H1 (cell line): ENCODE measurements at regions not wholly inside any gene's neighbourhood (a gene's known extent, or its start where the extent isn't known, plus 50 kb on each side); places are given as distances from the start of the nearest gene placed in this dataset.

Experiments used
- CTCF ChIA-PET: fragments of 300-600 bp; sonication (Branson Sonifier 250); formaldehyde crosslinking; loops from one replicate; lab custom pipeline; 2021; ENCODE audit not compliant: partially characterized antibody; lab: Charles Lee
- POLR2A ChIA-PET: fragments of 300-600 bp; sonication (Branson Sonifier 250); formaldehyde crosslinking; loops from one replicate; lab custom pipeline; 2021; ENCODE audit warnings: inconsistent platforms; ENCODE audit not compliant: partially characterized antibody; lab: Charles Lee
- DNase-seq, 2 experiments: peaks; one replicate each; pipeline versions ENCODE4 v3.0.0 to v3.0.0-alpha.2; 2010 to 2022; ENCODE audit warnings: low spot score in 2 of 2, low read depth in 1 of 2, mixed read lengths in 1 of 2
- FAIRE-seq: peaks from 2 replicates; lab custom pipeline; 2011; peaks lifted over from hg19 to GRCh38; lab: Jason Lieb, UNC
- H2AFZ ChIP-seq: 2 replicates; pipeline ENCODE4 v1.8.1; 2012; ENCODE audit warnings: low read length, inconsistent platforms
- H2AK5ac ChIP-seq: 2 replicates; pipeline ENCODE4 v1.6.1; 2013; ENCODE audit warnings: low read depth, low read length
- H2BK120ac ChIP-seq: replicated peaks from 2 replicates; pipeline ENCODE3; 2013; ENCODE audit warnings: low read depth, low read length, inconsistent platforms
- H2BK12ac ChIP-seq: 2 replicates; pipeline ENCODE4 v1.6.1; 2013; ENCODE audit warnings: low read depth, low read length
- H2BK15ac ChIP-seq: 2 replicates; pipeline ENCODE4 v1.6.1; 2013; ENCODE audit warnings: low read length
- H2BK20ac ChIP-seq: 2 replicates; pipeline ENCODE4 v1.6.1; 2013; ENCODE audit warnings: low read length
- H2BK5ac ChIP-seq: 2 replicates; pipeline ENCODE4 v1.6.1; 2013; ENCODE audit warnings: low read depth, low read length
- H3K14ac ChIP-seq: 2 replicates; pipeline ENCODE4 v1.6.1; 2013; ENCODE audit warnings: inconsistent platforms; ENCODE audit not compliant: insufficient read length
- H3K18ac ChIP-seq: 2 replicates; pipeline ENCODE4 v1.6.1; 2013; ENCODE audit warnings: low read length; ENCODE audit errors: extremely low read depth
- H3K23ac ChIP-seq: 2 replicates; pipeline ENCODE4 v1.6.1; 2013; ENCODE audit warnings: inconsistent platforms; ENCODE audit not compliant: insufficient read length
- H3K23me2 ChIP-seq: 2 replicates; pipeline ENCODE4 v1.6.1; 2013; ENCODE audit warnings: low read depth, low read length
- H3K27ac ChIP-seq: 2 replicates; pipeline ENCODE4 v1.6.1; 2011; ENCODE audit warnings: low read depth, low read length, inconsistent platforms
- H3K27me3 ChIP-seq, 4 experiments: replicated peaks in 1 of 4; 1 replicate in 1 of 4; 2 replicates in 3 of 4; pipeline versions ENCODE4 v1.6.1 to v1.8.1; 2011 to 2013; ENCODE audit warnings: low read length in 3 of 4, mild to moderate bottlenecking in 3 of 4, inconsistent platforms in 2 of 4, mixed read lengths in 2 of 4, moderate library complexity in 1 of 4; ENCODE audit not compliant: control insufficient read depth in 3 of 4, insufficient read depth in 3 of 4; ENCODE audit errors: extremely low read depth in 1 of 4
- H3K36me3 ChIP-seq, 4 experiments: 2 replicates each; pipeline versions ENCODE4 v1.6.1 to v1.8.1; 2011 to 2013; ENCODE audit warnings: mild to moderate bottlenecking in 4 of 4, low read length in 3 of 4, moderate library complexity in 2 of 4, control low read depth in 1 of 4, inconsistent platforms in 1 of 4; ENCODE audit not compliant: insufficient read depth in 4 of 4, control insufficient read depth in 2 of 4
- H3K4ac ChIP-seq: replicated peaks from 2 replicates; pipeline ENCODE3; 2013; ENCODE audit warnings: low read length, low read depth, mixed read lengths, inconsistent platforms; ENCODE audit not compliant: insufficient read length
- H3K4me1 ChIP-seq, 4 experiments: replicated peaks in 1 of 4; 1 replicate in 1 of 4; 2 replicates in 3 of 4; pipeline versions ENCODE4 v1.6.1 to v1.8.1; 2011 to 2013; ENCODE audit warnings: low read length in 3 of 4, inconsistent platforms in 2 of 4, mixed read lengths in 1 of 4; ENCODE audit not compliant: insufficient read depth in 4 of 4, control insufficient read depth in 3 of 4
- H3K4me2 ChIP-seq, 2 experiments: 2 replicates each; pipeline versions ENCODE4 v1.6.1 to v1.8.1; 2011 to 2013; ENCODE audit warnings: low read depth in 2 of 2, low read length in 2 of 2, control low read depth in 1 of 2, inconsistent platforms in 1 of 2, mild to moderate bottlenecking in 1 of 2; ENCODE audit not compliant: insufficient read depth in 1 of 2
- H3K4me3 ChIP-seq, 4 experiments: fragments of 200-600, 300-600 bp in 1 of 4; sonication (generic), shearing (Covaris generic), sonication (Bioruptor Twin) in 1 of 4; 2 replicates each; pipeline versions ENCODE4 v1.5.1 to v1.8.1; 2011 to 2016; ENCODE audit warnings: low read length in 4 of 4, low read depth in 3 of 4, control low read depth in 2 of 4, inconsistent platforms in 2 of 4, mild to moderate bottlenecking in 2 of 4, mixed read lengths in 1 of 4, moderate library complexity in 1 of 4; ENCODE audit not compliant: insufficient read depth in 2 of 4; ENCODE audit errors: extremely low read depth in 1 of 4
- H3K56ac ChIP-seq: replicated peaks from 2 replicates; pipeline ENCODE3; 2013; ENCODE audit warnings: low read depth, mild to moderate bottlenecking, mixed read lengths, low read length, inconsistent platforms; ENCODE audit not compliant: insufficient read length
- H3K79me1 ChIP-seq: 2 replicates; pipeline ENCODE4 v1.6.1; 2013; ENCODE audit warnings: low read depth, low read length, control low read depth
- H3K79me2 ChIP-seq, 2 experiments: 2 replicates each; pipeline versions ENCODE4 v1.6.1 to v1.8.1; 2012 to 2013; ENCODE audit warnings: low read length in 2 of 2, mild to moderate bottlenecking in 2 of 2, inconsistent platforms in 1 of 2; ENCODE audit not compliant: insufficient read depth in 2 of 2, control insufficient read depth in 1 of 2
- H3K9ac ChIP-seq, 4 experiments: replicated peaks in 1 of 4; 1 replicate in 1 of 4; 2 replicates in 3 of 4; pipeline versions ENCODE4 v1.6.1 to v1.8.1; 2011 to 2013; ENCODE audit warnings: low read depth in 3 of 4, low read length in 3 of 4, control low read depth in 2 of 4, mild to moderate bottlenecking in 2 of 4, moderate library complexity in 2 of 4, inconsistent platforms in 1 of 4; ENCODE audit errors: extremely low read depth in 1 of 4
- H3K9me3 ChIP-seq, 2 experiments: 2 replicates each; pipeline versions ENCODE4 v1.6.1 to v1.8.1; 2012 to 2013; ENCODE audit warnings: mild to moderate bottlenecking in 2 of 2, moderate library complexity in 2 of 2, control low read depth in 1 of 2, inconsistent platforms in 1 of 2, low read depth in 1 of 2, low read length in 1 of 2, mixed read lengths in 1 of 2; ENCODE audit not compliant: insufficient read depth in 2 of 2
- H4K20me1 ChIP-seq, 2 experiments: replicated peaks in 1 of 2; 2 replicates each; pipeline versions ENCODE3 to v1.8.1; 2011 to 2013; ENCODE audit warnings: inconsistent platforms in 2 of 2, low read length in 2 of 2, mild to moderate bottlenecking in 1 of 2; ENCODE audit not compliant: insufficient read depth in 2 of 2, control insufficient read depth in 1 of 2
- H4K5ac ChIP-seq: 2 replicates; pipeline ENCODE4 v1.6.1; 2013; ENCODE audit warnings: low read length, low read depth, mixed read lengths, inconsistent platforms; ENCODE audit not compliant: insufficient read length
- H4K8ac ChIP-seq: 2 replicates; pipeline ENCODE4 v1.8.0; 2013; ENCODE audit warnings: mild to moderate bottlenecking, moderate library complexity, low read length, inconsistent platforms; ENCODE audit not compliant: insufficient read depth; ENCODE audit errors: extremely low read depth
- H4K91ac ChIP-seq: replicated peaks from 2 replicates; pipeline ENCODE3; 2013; ENCODE audit warnings: low read length, mixed read lengths, inconsistent platforms; ENCODE audit not compliant: insufficient read length
- SP2 ChIP-seq: IDR thresholded peaks from 2 replicates; pipeline ENCODE4 v1.6.1; 2012; ENCODE audit warnings: mild to moderate bottlenecking, low read length, inconsistent platforms
- WGBS, 2 experiments: shearing (Covaris generic) in 1 of 2; methylation state at CpG; one replicate each; pipeline versions ENCODE4 v1.1.6 to v1.1.7; 2013 to 2015; ENCODE audit warnings: low lambda C conversion rate in 2 of 2, mixed read lengths in 2 of 2, inconsistent platforms in 1 of 2, low coverage in 1 of 2, missing lambda C conversion rate in 1 of 2; ENCODE audit not compliant: insufficient replicate concordance in 2 of 2, insufficient coverage in 1 of 2, insufficient read length in 1 of 2; ENCODE audit errors: extremely low coverage in 1 of 2, missing lambda C conversion rate in 1 of 2; 5-methylcytosine and 5-hydroxymethylcytosine counted together

DNA sequence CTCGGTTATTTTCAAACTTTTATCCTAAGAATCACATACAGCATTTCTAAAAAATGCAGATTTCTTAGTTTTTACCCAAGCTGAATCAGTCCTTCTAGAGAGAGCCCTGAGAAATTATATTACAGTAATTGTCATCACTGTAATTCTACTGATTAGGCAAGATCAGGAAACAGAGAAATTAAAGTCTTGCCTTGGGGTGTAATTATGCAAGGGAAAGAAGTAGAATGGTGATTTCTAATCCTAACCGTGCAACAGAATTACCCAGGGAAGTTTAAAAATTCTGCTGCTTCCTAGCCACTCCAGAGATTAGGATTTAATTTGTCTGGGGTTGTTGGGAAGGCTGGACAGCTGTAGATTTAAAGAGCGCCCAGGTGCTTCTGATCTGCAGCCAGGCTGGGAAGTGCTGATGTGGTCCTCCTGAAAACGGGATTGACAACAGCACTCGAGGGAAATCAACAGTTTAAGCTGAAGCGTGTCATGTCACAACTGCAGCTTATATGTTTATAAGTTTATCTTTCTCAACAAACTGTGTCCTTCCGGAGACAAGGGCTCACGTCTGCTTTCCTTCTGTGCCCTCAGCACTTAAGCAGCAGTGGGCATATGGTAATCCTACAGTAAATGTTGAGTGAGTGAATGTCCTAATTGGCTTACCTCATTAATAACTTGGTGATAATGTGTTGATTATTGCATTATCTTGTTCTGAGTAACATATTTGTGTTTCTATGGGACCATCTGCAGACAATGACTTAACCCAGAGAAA is 671.9 kb upstream of the SOX11 start:
- Histone ChIP-seq H3K27ac (no peak overlapping the region), H3K56ac (no peak overlapping the region), H3K36me3 (no peaks in the 10 kb centered on the region; a peak in 1 of 8 replicates), H3K79me2 (no peaks in the 10 kb centered on the region), H4K8ac (no peak overlapping the region), H2BK5ac (no peak overlapping the region), H3K4ac (no peak overlapping the region), H3K4me3 (no peak overlapping the region), H4K5ac (no peak overlapping the region), H3K18ac (no peak overlapping the region), H3K9ac (no peak overlapping the region), H2BK20ac (no peak overlapping the region), H3K27me3 (no peaks in the 10 kb centered on the region), H3K23me2 (peaks cover 10% of the 10 kb centered on the region; the same call in 1 of the 2 replicates), H2BK15ac (no peak overlapping the region), H2AK5ac (no peak overlapping the region), H3K23ac (no peak overlapping the region), H2BK12ac (no peak overlapping the region), H3K9me3 (peaks cover 8 to 11% of the 10 kb centered on the region in 2 experiments; a peak in 3 of 4 replicates), H3K4me1 (no peaks in the 10 kb centered on the region), H2BK120ac (no peak overlapping the region), H4K91ac (no peak overlapping the region)
- whole genome bisulfite sequencing, 2 experiments: 94% methylated on average over 8 of the region's 8 CpGs; no CpG with 5 or more reads in 1 of the 2 experiments
- POLR2A ChIA-PET: no interaction called here
- no peak for DNase-seq
- no peak for TF ChIP-seq SP2
- TF ChIP-seq, all 59 proteins: peak for 0
- Histone ChIP-seq H3K4me2 (no peak overlapping the region), H3K14ac (no peak overlapping the region), H3K79me1 (no peaks in the 10 kb centered on the region), H2AFZ (no peak overlapping the region), H4K20me1 (peaks cover 0 to 2% of the 10 kb centered on the region in 2 experiments)
- CTCF ChIA-PET: no interaction called here
- no peak for FAIRE-seq
